ENCODE measurements at regions not wholly inside any gene's neighbourhood (a gene's known extent, or its start where the extent isn't known, plus 50 kb on each side); places are given as distances from the start of the nearest gene placed in this dataset.

- no peak for TF ChIP-seq MAX (IDR thresholded peaks at IDR 0.05)
- no peak for TF ChIP-seq TAF1 (IDR thresholded peaks at IDR 0.05; ENCODE audit: low read depth)
- TF ChIP-seq RAD21 (IDR thresholded peaks at IDR 0.05; ENCODE audit: low read depth): no peak
- no peak for TF ChIP-seq USF1 (IDR thresholded peaks at IDR 0.05)
- TF ChIP-seq CEBPB (IDR thresholded peaks at IDR 0.05): no peak
- TF ChIP-seq YY1 (IDR thresholded peaks at IDR 0.05; ENCODE audit: low read depth): no peak
- no peak for TF ChIP-seq EGR1 (IDR thresholded peaks at IDR 0.05)
- TF ChIP-seq CREB1 (IDR thresholded peaks at IDR 0.05; ENCODE audit: low read depth): no peak
- no peak for TF ChIP-seq TCF12 (IDR thresholded peaks at IDR 0.05; ENCODE audit: low read depth)
- TF ChIP-seq FOXM1 (IDR thresholded peaks at IDR 0.05; ENCODE audit: borderline replicate concordance, low read depth): no peak
- TF ChIP-seq NFIC (IDR thresholded peaks at IDR 0.05): no peak
- TF ChIP-seq ZBTB7A (IDR thresholded peaks at IDR 0.05; ENCODE audit: low read depth): no peak
Measured at GRCh38 chr4:138911909-138912703, 103.5 kb upstream of the NOCT start.

GRCh38 chr4:138910914-138911336, 104.7 kb upstream of the NOCT start:
- no peak for TF ChIP-seq REST (IDR thresholded peaks at IDR 0.05; ENCODE audit: low read depth)
- TF ChIP-seq CREB1 (IDR thresholded peaks at IDR 0.05; ENCODE audit: low read depth): no peak
- TF ChIP-seq NFIC (IDR thresholded peaks at IDR 0.05): no peak
- no peak for TF ChIP-seq ZBTB7A (IDR thresholded peaks at IDR 0.05; ENCODE audit: low read depth)
- no peak for TF ChIP-seq RAD21 (IDR thresholded peaks at IDR 0.05; ENCODE audit: low read depth)
- TF ChIP-seq TAF1 (IDR thresholded peaks at IDR 0.05; ENCODE audit: low read depth): no peak
- TF ChIP-seq FOXM1 (IDR thresholded peaks at IDR 0.05; ENCODE audit: borderline replicate concordance, low read depth): no peak
- no peak for TF ChIP-seq TCF12 (IDR thresholded peaks at IDR 0.05; ENCODE audit: low read depth)
- TF ChIP-seq TEAD4 (IDR thresholded peaks at IDR 0.05): no peak
- no peak for TF ChIP-seq CEBPB (IDR thresholded peaks at IDR 0.05)
- TF ChIP-seq EP300 (IDR thresholded peaks at IDR 0.05; ENCODE audit: borderline replicate concordance): no peak
- no peak for TF ChIP-seq MAX (IDR thresholded peaks at IDR 0.05)

GRCh38 chr4:138910195-138910913, 105.2 kb upstream of the NOCT start:
- TF ChIP-seq FOXM1 (IDR thresholded peaks at IDR 0.05; ENCODE audit: borderline replicate concordance, low read depth) (no peak), EP300 (IDR thresholded peaks at IDR 0.05; ENCODE audit: borderline replicate concordance) (no peak), YY1 (IDR thresholded peaks at IDR 0.05; ENCODE audit: low read depth) (no peak), NFIC (IDR thresholded peaks at IDR 0.05) (no peak), USF1 (IDR thresholded peaks at IDR 0.05) (no peak), CREB1 (IDR thresholded peaks at IDR 0.05; ENCODE audit: low read depth) (no peak), RAD21 (IDR thresholded peaks at IDR 0.05; ENCODE audit: low read depth) (no peak), MAX (IDR thresholded peaks at IDR 0.05) (no peak), TEAD4 (IDR thresholded peaks at IDR 0.05) (no peak), EGR1 (IDR thresholded peaks at IDR 0.05) (no peak), TAF1 (IDR thresholded peaks at IDR 0.05; ENCODE audit: low read depth) (no peak), TCF12 (IDR thresholded peaks at IDR 0.05; ENCODE audit: low read depth) (no peak), CEBPB (IDR thresholded peaks at IDR 0.05) (no peak), ZBTB7A (IDR thresholded peaks at IDR 0.05; ENCODE audit: low read depth) (no peak), REST (IDR thresholded peaks at IDR 0.05; ENCODE audit: low read depth) (no peak)

- TF ChIP-seq FOXM1 (IDR thresholded peaks at IDR 0.05; ENCODE audit: borderline replicate concordance, low read depth) (no peak), YY1 (IDR thresholded peaks at IDR 0.05; ENCODE audit: low read depth) (no peak), CREB1 (IDR thresholded peaks at IDR 0.05; ENCODE audit: low read depth) (no peak), ZBTB7A (IDR thresholded peaks at IDR 0.05; ENCODE audit: low read depth) (no peak)
Measured at GRCh38 chr4:138909587-138909986, 106.0 kb upstream of the NOCT start.

- TF ChIP-seq MAX (IDR thresholded peaks at IDR 0.05) (no peak), FOXM1 (IDR thresholded peaks at IDR 0.05; ENCODE audit: borderline replicate concordance, low read depth) (no peak), REST (IDR thresholded peaks at IDR 0.05; ENCODE audit: low read depth) (no peak), TCF12 (IDR thresholded peaks at IDR 0.05; ENCODE audit: low read depth) (no peak), CREB1 (IDR thresholded peaks at IDR 0.05; ENCODE audit: low read depth) (no peak), EGR1 (IDR thresholded peaks at IDR 0.05) (no peak), YY1 (IDR thresholded peaks at IDR 0.05; ENCODE audit: low read depth) (no peak), USF1 (IDR thresholded peaks at IDR 0.05) (no peak), CEBPB (IDR thresholded peaks at IDR 0.05) (no peak), TAF1 (IDR thresholded peaks at IDR 0.05; ENCODE audit: low read depth) (no peak)
Measured at GRCh38 chr4:138908134-138908533, 107.4 kb upstream of the NOCT start.

Data from Ishikawa (cell line).